Endothelial cell of umbilical vein (primary cell): ENCODE measurements at regions not wholly inside any gene's neighbourhood (a gene's known extent, or its start where the extent isn't known, plus 50 kb on each side); places are given as distances from the start of the nearest gene placed in this dataset.

Experiments used
- BruUV-seq: library from RNA; stranded (reverse); fragments of 400-500 nt; replicated peaks from 2 replicates; lab custom pipeline; 2021; lab: Mats Ljungman, UMichigan
- CTCF ChIA-PET: fragments of 300-600, 350-600 bp; sonication (Branson Sonifier 250); formaldehyde crosslinking; loops from one replicate; lab custom pipeline; 2021; ENCODE audit warnings: antibody characterized with exemption, inconsistent platforms; lab: Charles Lee
- POLR2A ChIA-PET: fragments of 300-600, 350-600 bp; sonication (Branson Sonifier 250); formaldehyde crosslinking; loops from one replicate; lab custom pipeline; 2021; ENCODE audit warnings: antibody characterized with exemption, inconsistent platforms; lab: Charles Lee
- DNase-seq: peaks from one replicate; pipeline ENCODE4 v3.0.0-alpha.2; 2011; ENCODE audit warnings: low read depth, low spot score
- FAIRE-seq: peaks from 2 replicates; lab custom pipeline; 2011; peaks lifted over from hg19 to GRCh38; lab: Jason Lieb, UNC
- H2AFZ ChIP-seq: 2 replicates; pipeline ENCODE4 v1.6.0; 2012; ENCODE audit warnings: low read depth, low read length, control low read depth, inconsistent platforms
- H3K27ac ChIP-seq: 2 replicates; pipeline ENCODE4 v1.5.1; 2011; ENCODE audit warnings: low read depth, mild to moderate bottlenecking, control low read depth, low read length, moderate library complexity; ENCODE audit not compliant: insufficient read depth
- H3K27me3 ChIP-seq, 2 experiments: 2 replicates each; pipeline versions ENCODE4 v1.6.0 to v1.6.1; 2011; ENCODE audit warnings: low read length in 2 of 2, mixed read lengths in 1 of 2; ENCODE audit not compliant: control insufficient read depth in 2 of 2, insufficient read depth in 2 of 2
- H3K36me3 ChIP-seq, 2 experiments: 2 replicates in 1 of 2; 3 replicates in 1 of 2; pipeline ENCODE4 v1.5.1; 2011; ENCODE audit warnings: low read length in 2 of 2, mild to moderate bottlenecking in 1 of 2, moderate library complexity in 1 of 2; ENCODE audit not compliant: control insufficient read depth in 2 of 2, insufficient read depth in 2 of 2; ENCODE audit errors: extremely low read depth in 1 of 2
- H3K4me1 ChIP-seq: 3 replicates; pipeline ENCODE4 v1.5.1; 2011; ENCODE audit warnings: mild to moderate bottlenecking, low read length; ENCODE audit not compliant: control insufficient read depth, insufficient read depth; ENCODE audit errors: extremely low read depth
- H3K4me2 ChIP-seq: 2 replicates; pipeline ENCODE4 v1.6.1; 2011; ENCODE audit warnings: low read length, control low read depth, mixed read lengths; ENCODE audit not compliant: insufficient read depth
- H3K4me3 ChIP-seq, 3 experiments: fragments of 200-600 bp in 1 of 3; sonication (generic), shearing (Covaris generic) in 1 of 3; replicated peaks in 1 of 3; 2 replicates each; pipeline ENCODE4 v1.5.1; 2011 to 2016; ENCODE audit warnings: control low read depth in 3 of 3, low read length in 3 of 3, mild to moderate bottlenecking in 2 of 3, inconsistent platforms in 1 of 3, low read depth in 1 of 3, moderate library complexity in 1 of 3; ENCODE audit not compliant: insufficient read depth in 1 of 3
- H3K79me2 ChIP-seq: 2 replicates; pipeline ENCODE4 v1.6.0; 2012; ENCODE audit warnings: low read length, inconsistent platforms; ENCODE audit not compliant: control insufficient read depth, insufficient read depth
- H3K9ac ChIP-seq: replicated peaks from 2 replicates; pipeline ENCODE3; 2011; ENCODE audit warnings: low read length, control low read depth; ENCODE audit not compliant: insufficient read depth; ENCODE audit errors: extremely low read depth
- H3K9me1 ChIP-seq: replicated peaks from 3 replicates; pipeline ENCODE4 v1.6.0; 2011; ENCODE audit warnings: mild to moderate bottlenecking, low read length; ENCODE audit not compliant: control insufficient read depth, insufficient read depth; ENCODE audit errors: extremely low read depth
- H3K9me3 ChIP-seq: replicated peaks from 2 replicates; pipeline ENCODE4 v1.5.1; 2012; ENCODE audit warnings: low read length, inconsistent platforms; ENCODE audit not compliant: control insufficient read depth, insufficient read depth
- H4K20me1 ChIP-seq: replicated peaks from 2 replicates; pipeline ENCODE3; 2011; ENCODE audit warnings: mild to moderate bottlenecking, low read length; ENCODE audit not compliant: control insufficient read depth, insufficient read depth; ENCODE audit errors: extremely low read depth
- EZH2 ChIP-seq: IDR thresholded peaks from 2 replicates; pipeline ENCODE4 v1.6.1; 2012; ENCODE audit warnings: borderline replicate concordance, low read depth, mild to moderate bottlenecking, moderate library complexity, low read length, inconsistent platforms; ENCODE audit not compliant: severe bottlenecking
- FOS ChIP-seq: IDR thresholded peaks from 2 replicates; pipeline ENCODE4 v1.6.1; 2011; ENCODE audit warnings: mild to moderate bottlenecking, low read length, moderate library complexity, borderline replicate concordance; ENCODE audit not compliant: insufficient read depth
- GATA2 ChIP-seq: IDR thresholded peaks from 2 replicates; pipeline ENCODE4 v1.7.0; 2011; ENCODE audit warnings: low read depth, mild to moderate bottlenecking, moderate library complexity, mixed read lengths, low read length; ENCODE audit not compliant: insufficient read length, insufficient read depth
- MAX ChIP-seq: IDR thresholded peaks from 2 replicates; pipeline ENCODE4 v1.6.1; 2011; ENCODE audit not compliant: insufficient read depth, insufficient read length
- POLR2A ChIP-seq: IDR thresholded peaks from 2 replicates; pipeline ENCODE4 v1.6.1; 2012; ENCODE audit warnings: low read depth, mild to moderate bottlenecking, control low read depth, low read length
- POLR2AphosphoS5 ChIP-seq: IDR thresholded peaks from 2 replicates; pipeline ENCODE4 v1.6.1; 2012; ENCODE audit warnings: low read depth, mild to moderate bottlenecking, control low read depth, low read length, moderate library complexity; ENCODE audit not compliant: insufficient read depth
- dilution Hi-C: fragments of 300-500 bp; cut with MboI; formaldehyde crosslinking; loops from one replicate; pipeline ENCODE4 v1.15.0; 2019; ENCODE audit warnings: low sequenced_read_pairs; ENCODE audit not compliant: extremely low pct_ligation_motif_present
- intact Hi-C: fragments of 100-400 bp; cut with micrococcal nuclease; formaldehyde crosslinking; loops from one replicate; pipeline ENCODE4 v1.10.0; 2022
- TF ChIP-seq, protein P1 (sequence below), 2 donors: IDR thresholded peaks; 1 replicate in 1 of 2; 2 replicates in 1 of 2; pipeline ENCODE4 v1.5.1; 2011; ENCODE audit warnings: low read length in 2 of 2, mild to moderate bottlenecking in 2 of 2, moderate library complexity in 2 of 2, control low read depth in 1 of 2, inconsistent platforms in 1 of 2, low read depth in 1 of 2; ENCODE audit not compliant: insufficient read depth in 1 of 2; ENCODE audit errors: extremely low read depth in 1 of 2

- Histone ChIP-seq H3K79me2 (no peaks in the 10 kb centered on the region), H3K36me3 (no peaks in the 10 kb centered on the region), H2AFZ (no peak overlapping the region), H3K27me3 (no peaks in the 10 kb centered on the region), H3K4me1 (no peaks in the 10 kb centered on the region), H3K27ac (no peak overlapping the region), H3K9me3 (no peaks in the 10 kb centered on the region), H3K4me2 (no peak overlapping the region), H3K9ac (no peak overlapping the region), H3K4me3 (no peak overlapping the region), H3K9me1 (no peaks in the 10 kb centered on the region), H4K20me1 (no peaks in the 10 kb centered on the region)
- no TSS peak for BruUV-seq
- intact Hi-C loops, result no loop called here
- CTCF ChIA-PET, result no interaction called here
- DNase-seq (no peak), FAIRE-seq (no peak)
- POLR2A ChIA-PET, result no interaction called here
- no peak for TF ChIP-seq POLR2A
- no peak for TF ChIP-seq MAX
- TF ChIP-seq FOS, result no peak
- TF ChIP-seq GATA2, result no peak
- TF ChIP-seq, protein P1, sequence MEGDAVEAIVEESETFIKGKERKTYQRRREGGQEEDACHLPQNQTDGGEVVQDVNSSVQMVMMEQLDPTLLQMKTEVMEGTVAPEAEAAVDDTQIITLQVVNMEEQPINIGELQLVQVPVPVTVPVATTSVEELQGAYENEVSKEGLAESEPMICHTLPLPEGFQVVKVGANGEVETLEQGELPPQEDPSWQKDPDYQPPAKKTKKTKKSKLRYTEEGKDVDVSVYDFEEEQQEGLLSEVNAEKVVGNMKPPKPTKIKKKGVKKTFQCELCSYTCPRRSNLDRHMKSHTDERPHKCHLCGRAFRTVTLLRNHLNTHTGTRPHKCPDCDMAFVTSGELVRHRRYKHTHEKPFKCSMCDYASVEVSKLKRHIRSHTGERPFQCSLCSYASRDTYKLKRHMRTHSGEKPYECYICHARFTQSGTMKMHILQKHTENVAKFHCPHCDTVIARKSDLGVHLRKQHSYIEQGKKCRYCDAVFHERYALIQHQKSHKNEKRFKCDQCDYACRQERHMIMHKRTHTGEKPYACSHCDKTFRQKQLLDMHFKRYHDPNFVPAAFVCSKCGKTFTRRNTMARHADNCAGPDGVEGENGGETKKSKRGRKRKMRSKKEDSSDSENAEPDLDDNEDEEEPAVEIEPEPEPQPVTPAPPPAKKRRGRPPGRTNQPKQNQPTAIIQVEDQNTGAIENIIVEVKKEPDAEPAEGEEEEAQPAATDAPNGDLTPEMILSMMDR (IDR thresholded peaks at IDR 0.05; ENCODE audit: extremely low read depth in 1 of 2, insufficient read depth in 1 of 2, low read depth in 1 of 2, low read length in 2 of 2), result no peak
- no peak for TF ChIP-seq EZH2
- TF ChIP-seq POLR2AphosphoS5, result no peak
- dilution Hi-C loops, result no loop called here
These were observed 238.7 kb downstream of the GASK1B start for GRCh38 chr4:157934151-157934550.
